Keratinocyte (primary cell): ENCODE measurements at regions not wholly inside any gene's neighbourhood (a gene's known extent, or its start where the extent isn't known, plus 50 kb on each side); places are given as distances from the start of the nearest gene placed in this dataset.

Experiments used
- EZH2 ChIP-seq: IDR thresholded peaks from one replicate; pipeline ENCODE4 v1.6.1; 2012; ENCODE audit warnings: inconsistent platforms, mild to moderate bottlenecking, low read length, moderate library complexity
- TF ChIP-seq, protein P1 (sequence below), 3 experiments: IDR thresholded peaks in 1 of 3; conservative IDR thresholded peaks in 1 of 3; optimal IDR thresholded peaks in 1 of 3; 2 replicates in 2 of 3; 3 replicates in 1 of 3; pipeline versions ENCODE3 to v1.5.1; 2011; ENCODE audit warnings: low read length in 3 of 3, mild to moderate bottlenecking in 3 of 3, moderate library complexity in 2 of 3, control low read depth in 1 of 3, inconsistent platforms in 1 of 3; ENCODE audit not compliant: insufficient read depth in 2 of 3; ENCODE audit errors: extremely low read depth in 1 of 3

DNA sequence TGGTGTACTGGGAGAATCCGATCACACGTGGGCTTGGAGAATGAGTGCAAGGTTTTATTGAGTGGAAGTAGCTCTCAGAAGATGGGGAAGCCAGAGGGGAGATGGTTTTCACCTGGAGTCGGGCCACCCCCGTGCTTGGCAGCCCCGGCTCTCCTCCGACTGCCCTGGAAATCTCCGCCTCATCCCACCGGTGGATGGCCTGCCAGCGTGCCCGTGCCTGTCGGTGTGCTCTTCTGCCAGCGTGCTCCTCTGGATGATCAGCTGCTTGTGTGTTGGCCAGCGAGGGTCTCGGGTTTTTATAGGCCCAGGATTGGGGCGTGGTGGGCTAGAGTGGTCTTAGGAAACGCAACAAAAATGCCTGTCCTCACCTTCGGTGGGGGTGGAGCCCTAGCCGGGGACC is 368.0 kb downstream of the FAT4 start:
- TF ChIP-seq, protein P1, sequence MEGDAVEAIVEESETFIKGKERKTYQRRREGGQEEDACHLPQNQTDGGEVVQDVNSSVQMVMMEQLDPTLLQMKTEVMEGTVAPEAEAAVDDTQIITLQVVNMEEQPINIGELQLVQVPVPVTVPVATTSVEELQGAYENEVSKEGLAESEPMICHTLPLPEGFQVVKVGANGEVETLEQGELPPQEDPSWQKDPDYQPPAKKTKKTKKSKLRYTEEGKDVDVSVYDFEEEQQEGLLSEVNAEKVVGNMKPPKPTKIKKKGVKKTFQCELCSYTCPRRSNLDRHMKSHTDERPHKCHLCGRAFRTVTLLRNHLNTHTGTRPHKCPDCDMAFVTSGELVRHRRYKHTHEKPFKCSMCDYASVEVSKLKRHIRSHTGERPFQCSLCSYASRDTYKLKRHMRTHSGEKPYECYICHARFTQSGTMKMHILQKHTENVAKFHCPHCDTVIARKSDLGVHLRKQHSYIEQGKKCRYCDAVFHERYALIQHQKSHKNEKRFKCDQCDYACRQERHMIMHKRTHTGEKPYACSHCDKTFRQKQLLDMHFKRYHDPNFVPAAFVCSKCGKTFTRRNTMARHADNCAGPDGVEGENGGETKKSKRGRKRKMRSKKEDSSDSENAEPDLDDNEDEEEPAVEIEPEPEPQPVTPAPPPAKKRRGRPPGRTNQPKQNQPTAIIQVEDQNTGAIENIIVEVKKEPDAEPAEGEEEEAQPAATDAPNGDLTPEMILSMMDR (optimal IDR thresholded peaks at IDR 0.05 in 1 of 3, IDR thresholded peaks at IDR 0.05 in 1 of 3, conservative IDR thresholded peaks at IDR 0.05 in 1 of 3; ENCODE audit: extremely low read depth in 1 of 3, insufficient read depth in 2 of 3, low read length in 3 of 3), result no peak
- TF ChIP-seq EZH2, result no peak
